SK-N-SH treated with all-trans-retinoic acid at 6 μM for 48 hours (cell line): ENCODE measurements at regions not wholly inside any gene's neighbourhood (a gene's known extent, or its start where the extent isn't known, plus 50 kb on each side); places are given as distances from the start of the nearest gene placed in this dataset.

Experiments used
- ARNTL ChIP-seq: fragments of 450-650 bp; formaldehyde crosslinking; IDR thresholded peaks from 2 replicates; pipeline ENCODE4 v1.5.0; 2020; ENCODE audit warnings: low read depth, mild to moderate bottlenecking, moderate library complexity, borderline replicate concordance
- BACH2 ChIP-seq: fragments of 250-450 bp; sonication (Bioruptor Pico); IDR thresholded peaks from 2 replicates; pipeline ENCODE4 v1.9.0; 2021; ENCODE audit warnings: mild to moderate bottlenecking, borderline replicate concordance
- GLIS3 ChIP-seq: fragments of 250-450 bp; sonication (Bioruptor Pico); IDR thresholded peaks from 2 replicates; pipeline ENCODE4 v1.5.0; 2020; ENCODE audit warnings: mild to moderate bottlenecking, moderate library complexity
- OSR1 ChIP-seq: fragments of 250-450 bp; sonication (Bioruptor Pico); IDR thresholded peaks from 2 replicates; pipeline ENCODE4 v1.8.0; 2022; ENCODE audit warnings: moderate library complexity, mild to moderate bottlenecking, inconsistent platforms
- POU6F1 ChIP-seq: fragments of 250-450 bp; sonication (Bioruptor Pico); IDR thresholded peaks from 2 replicates; pipeline ENCODE4 v1.8.0; 2021; ENCODE audit warnings: low read depth, mild to moderate bottlenecking, moderate library complexity, borderline replicate concordance
- SNAI2 ChIP-seq: fragments of 250-450 bp; sonication (Bioruptor Pico); IDR thresholded peaks from 2 replicates; pipeline ENCODE4 v1.5.0; 2020; ENCODE audit warnings: mild to moderate bottlenecking, moderate library complexity
- ZFP3 ChIP-seq: fragments of 250-450 bp; sonication (Bioruptor Pico); IDR thresholded peaks from 2 replicates; pipeline ENCODE4 v1.5.0; 2020; ENCODE audit warnings: mild to moderate bottlenecking, moderate library complexity
- ZFP30 ChIP-seq: fragments of 450-650 bp; formaldehyde crosslinking; IDR thresholded peaks from 2 replicates; pipeline ENCODE4 v1.5.0; 2022; ENCODE audit warnings: mild to moderate bottlenecking, moderate library complexity
- ZNF8 ChIP-seq: fragments of 450-650 bp; formaldehyde crosslinking; IDR thresholded peaks from 2 replicates; pipeline ENCODE4 v1.5.0; 2020; ENCODE audit warnings: mild to moderate bottlenecking, moderate library complexity
- TF ChIP-seq, protein P1 (sequence below): fragments of 250-450 bp; sonication (Bioruptor Pico); IDR thresholded peaks from 2 replicates; pipeline ENCODE4 v1.8.0; 2020; ENCODE audit warnings: mild to moderate bottlenecking, moderate library complexity, borderline replicate concordance
- TF ChIP-seq, protein P2 (sequence below): fragments of 250-450 bp; sonication (Bioruptor Pico); IDR thresholded peaks from 2 replicates; pipeline ENCODE4 v1.5.1; 2021; ENCODE audit warnings: mild to moderate bottlenecking, moderate library complexity
- TF ChIP-seq, protein P3 (sequence below): fragments of 250-450 bp; sonication (Bioruptor Pico); IDR thresholded peaks from 2 replicates; pipeline ENCODE4 v1.5.1; 2020; ENCODE audit warnings: low read depth, mild to moderate bottlenecking, moderate library complexity

GRCh38 chr21:26674323-26674722, 101.2 kb upstream of the CYYR1 start:
- no peak for TF ChIP-seq ARNTL
- TF ChIP-seq, protein P1, sequence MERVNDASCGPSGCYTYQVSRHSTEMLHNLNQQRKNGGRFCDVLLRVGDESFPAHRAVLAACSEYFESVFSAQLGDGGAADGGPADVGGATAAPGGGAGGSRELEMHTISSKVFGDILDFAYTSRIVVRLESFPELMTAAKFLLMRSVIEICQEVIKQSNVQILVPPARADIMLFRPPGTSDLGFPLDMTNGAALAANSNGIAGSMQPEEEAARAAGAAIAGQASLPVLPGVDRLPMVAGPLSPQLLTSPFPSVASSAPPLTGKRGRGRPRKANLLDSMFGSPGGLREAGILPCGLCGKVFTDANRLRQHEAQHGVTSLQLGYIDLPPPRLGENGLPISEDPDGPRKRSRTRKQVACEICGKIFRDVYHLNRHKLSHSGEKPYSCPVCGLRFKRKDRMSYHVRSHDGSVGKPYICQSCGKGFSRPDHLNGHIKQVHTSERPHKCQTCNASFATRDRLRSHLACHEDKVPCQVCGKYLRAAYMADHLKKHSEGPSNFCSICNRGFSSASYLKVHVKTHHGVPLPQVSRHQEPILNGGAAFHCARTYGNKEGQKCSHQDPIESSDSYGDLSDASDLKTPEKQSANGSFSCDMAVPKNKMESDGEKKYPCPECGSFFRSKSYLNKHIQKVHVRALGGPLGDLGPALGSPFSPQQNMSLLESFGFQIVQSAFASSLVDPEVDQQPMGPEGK: no peak
- TF ChIP-seq, protein P2, sequence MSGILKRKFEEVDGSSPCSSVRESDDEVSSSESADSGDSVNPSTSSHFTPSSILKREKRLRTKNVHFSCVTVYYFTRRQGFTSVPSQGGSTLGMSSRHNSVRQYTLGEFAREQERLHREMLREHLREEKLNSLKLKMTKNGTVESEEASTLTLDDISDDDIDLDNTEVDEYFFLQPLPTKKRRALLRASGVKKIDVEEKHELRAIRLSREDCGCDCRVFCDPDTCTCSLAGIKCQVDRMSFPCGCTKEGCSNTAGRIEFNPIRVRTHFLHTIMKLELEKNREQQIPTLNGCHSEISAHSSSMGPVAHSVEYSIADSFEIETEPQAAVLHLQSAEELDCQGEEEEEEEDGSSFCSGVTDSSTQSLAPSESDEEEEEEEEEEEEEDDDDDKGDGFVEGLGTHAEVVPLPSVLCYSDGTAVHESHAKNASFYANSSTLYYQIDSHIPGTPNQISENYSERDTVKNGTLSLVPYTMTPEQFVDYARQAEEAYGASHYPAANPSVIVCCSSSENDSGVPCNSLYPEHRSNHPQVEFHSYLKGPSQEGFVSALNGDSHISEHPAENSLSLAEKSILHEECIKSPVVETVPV: no peak
- TF ChIP-seq, protein P3, sequence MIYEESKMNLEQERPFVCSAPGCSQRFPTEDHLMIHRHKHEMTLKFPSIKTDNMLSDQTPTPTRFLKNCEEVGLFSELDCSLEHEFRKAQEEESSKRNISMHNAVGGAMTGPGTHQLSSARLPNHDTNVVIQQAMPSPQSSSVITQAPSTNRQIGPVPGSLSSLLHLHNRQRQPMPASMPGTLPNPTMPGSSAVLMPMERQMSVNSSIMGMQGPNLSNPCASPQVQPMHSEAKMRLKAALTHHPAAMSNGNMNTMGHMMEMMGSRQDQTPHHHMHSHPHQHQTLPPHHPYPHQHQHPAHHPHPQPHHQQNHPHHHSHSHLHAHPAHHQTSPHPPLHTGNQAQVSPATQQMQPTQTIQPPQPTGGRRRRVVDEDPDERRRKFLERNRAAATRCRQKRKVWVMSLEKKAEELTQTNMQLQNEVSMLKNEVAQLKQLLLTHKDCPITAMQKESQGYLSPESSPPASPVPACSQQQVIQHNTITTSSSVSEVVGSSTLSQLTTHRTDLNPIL (CRISPR knock-in tag): no peak
- TF ChIP-seq POU6F1: no peak
- no peak for TF ChIP-seq BACH2 (CRISPR knock-in tag)
- TF ChIP-seq ZNF8 (CRISPR knock-in tag): no peak
- TF ChIP-seq ZFP3 (CRISPR knock-in tag): no peak
- no peak for TF ChIP-seq OSR1 (CRISPR knock-in tag)
- no peak for TF ChIP-seq SNAI2
- TF ChIP-seq GLIS3 (CRISPR knock-in tag): no peak
- no peak for TF ChIP-seq ZFP30 (CRISPR knock-in tag)
